Pancreas (tissue), 10 donors: ENCODE measurements at regions not wholly inside any gene's neighbourhood (a gene's known extent, or its start where the extent isn't known, plus 50 kb on each side); places are given as distances from the start of the nearest gene placed in this dataset.
A peak's percentile ranks its signal among the peaks of the same experiment; 100 is the strongest.

Source experiments
- ATAC-seq, 4 donors: fragments of 200-7000 bp; cut with Tn5 transposase; one replicate each; pipeline versions ENCODE4 v1.8.0 to v1.9.1; 2020; ENCODE audit warnings: mild to moderate bottlenecking in 4 of 4, moderate library complexity in 4 of 4
- DNase-seq, 6 donors: peaks; one replicate each; pipeline ENCODE4 v3.0.0-alpha.2; 2020
- FAIRE-seq: peaks from 2 replicates; lab custom pipeline; 2012; peaks lifted over from hg19 to GRCh38; lab: Jason Lieb, UNC
- H3K27ac ChIP-seq, 4 donors: fragments of 200-600 bp; sonication (generic); 1 replicate in 3 of 4; 2 replicates in 1 of 4; pipeline versions ENCODE4 v1.5.0 to v1.8.0; 2020
- H3K27me3 ChIP-seq, 4 donors: fragments of 200-600 bp; one replicate each; pipeline ENCODE4 v1.8.0; 2021
- H3K36me3 ChIP-seq, 3 donors: fragments of 200-600 bp; sonication (generic) in 1 of 3; one replicate each; pipeline versions ENCODE4 v1.5.0 to v1.8.0; 2020 to 2021
- H3K4me1 ChIP-seq, 3 donors: fragments of 200-600 bp; one replicate each; pipeline ENCODE4 v1.8.0; 2021
- H3K4me3 ChIP-seq, 4 donors: fragments of 200-600 bp; sonication (generic) in 2 of 4; one replicate each; pipeline versions ENCODE4 v1.5.0 to v1.8.0; 2020 to 2021
- H3K9me3 ChIP-seq, 4 donors: fragments of 200-600 bp; one replicate each; pipeline ENCODE4 v1.8.0; 2021
- WGBS, 2 donors: extraction: QIAGEN DNeasy Blood & Tissue Kit; methylation state at CpG; one replicate each; pipeline ENCODE4 v1.1.7; 2013; 5-methylcytosine and 5-hydroxymethylcytosine counted together
- intact Hi-C, 3 donors: fragments of 100-400 bp; cut with DNase I; formaldehyde crosslinking; loops; one replicate each; pipeline versions ENCODE4 v1.11.1 to v1.14.2; 2022
- TF ChIP-seq, protein P1 (sequence below), 4 donors: fragments of 200-600 bp; sonication (generic) in 3 of 4; IDR thresholded peaks; one replicate each; pipeline versions ENCODE4 v1.5.0 to v1.8.0; 2021; ENCODE audit warnings: antibody characterized with exemption in 4 of 4
- donor health status: healthy with polysubstance abuse.
- donor health status: DM: no; HTN: no; CAD: no; lungs with moderate emphysema.
- donor health status: DM: no; HTN: no; CAD: no.
- donor health status: control.
- donor health status: control.
- donor health status: Bipolar disorder and iron deficiency.
- donor health status: DM: yes; HTN: yes; CAD: no.
- donor health status: DM: no; HTN: no; CAD: no.
- donor health status: DM: no; HTN: no; CAD: no.
- donor health status: DM: yes; HTN: yes; CAD: no.

DNA sequence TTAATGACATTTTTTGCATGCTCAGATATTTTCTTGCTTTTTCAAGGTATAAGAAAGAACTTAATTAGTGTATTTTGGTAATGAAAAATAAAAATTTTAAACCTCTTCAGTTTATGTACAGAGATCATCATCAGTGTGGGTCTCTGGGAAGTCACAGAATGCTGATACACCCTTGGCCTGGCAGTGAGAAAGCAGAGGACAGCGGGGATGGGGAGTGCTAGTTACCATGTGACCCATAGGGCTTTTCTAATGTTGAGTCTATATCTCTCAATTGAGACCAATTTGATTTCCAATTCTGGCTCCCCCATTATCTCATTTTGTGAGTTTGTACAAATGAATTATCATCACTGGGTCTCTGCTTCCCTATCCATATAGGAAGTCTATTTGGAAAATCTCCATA is 305.7 kb downstream of the CYRIA start:
- no peaks in the 10 kb centered on the region for H3K9me3 ChIP-seq
- TF ChIP-seq, protein P1, sequence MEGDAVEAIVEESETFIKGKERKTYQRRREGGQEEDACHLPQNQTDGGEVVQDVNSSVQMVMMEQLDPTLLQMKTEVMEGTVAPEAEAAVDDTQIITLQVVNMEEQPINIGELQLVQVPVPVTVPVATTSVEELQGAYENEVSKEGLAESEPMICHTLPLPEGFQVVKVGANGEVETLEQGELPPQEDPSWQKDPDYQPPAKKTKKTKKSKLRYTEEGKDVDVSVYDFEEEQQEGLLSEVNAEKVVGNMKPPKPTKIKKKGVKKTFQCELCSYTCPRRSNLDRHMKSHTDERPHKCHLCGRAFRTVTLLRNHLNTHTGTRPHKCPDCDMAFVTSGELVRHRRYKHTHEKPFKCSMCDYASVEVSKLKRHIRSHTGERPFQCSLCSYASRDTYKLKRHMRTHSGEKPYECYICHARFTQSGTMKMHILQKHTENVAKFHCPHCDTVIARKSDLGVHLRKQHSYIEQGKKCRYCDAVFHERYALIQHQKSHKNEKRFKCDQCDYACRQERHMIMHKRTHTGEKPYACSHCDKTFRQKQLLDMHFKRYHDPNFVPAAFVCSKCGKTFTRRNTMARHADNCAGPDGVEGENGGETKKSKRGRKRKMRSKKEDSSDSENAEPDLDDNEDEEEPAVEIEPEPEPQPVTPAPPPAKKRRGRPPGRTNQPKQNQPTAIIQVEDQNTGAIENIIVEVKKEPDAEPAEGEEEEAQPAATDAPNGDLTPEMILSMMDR (IDR thresholded peaks at IDR 0.05), result no peak
- ATAC-seq, result no peak
- no peaks in the 10 kb centered on the region for H3K4me1 ChIP-seq
- WGBS, 2 donors, result 93 to 95% methylated on average over 1 of the region's 1 CpG
- H3K36me3 ChIP-seq, result no peaks in the 10 kb centered on the region
- H3K27me3 ChIP-seq, result no peaks in the 10 kb centered on the region
- no peak for DNase-seq
- no peak overlapping the region for H3K27ac ChIP-seq
- FAIRE-seq, result no peak
- H3K4me3 ChIP-seq, result no peak overlapping the region
- intact Hi-C loops, result no loop called here

DNA sequence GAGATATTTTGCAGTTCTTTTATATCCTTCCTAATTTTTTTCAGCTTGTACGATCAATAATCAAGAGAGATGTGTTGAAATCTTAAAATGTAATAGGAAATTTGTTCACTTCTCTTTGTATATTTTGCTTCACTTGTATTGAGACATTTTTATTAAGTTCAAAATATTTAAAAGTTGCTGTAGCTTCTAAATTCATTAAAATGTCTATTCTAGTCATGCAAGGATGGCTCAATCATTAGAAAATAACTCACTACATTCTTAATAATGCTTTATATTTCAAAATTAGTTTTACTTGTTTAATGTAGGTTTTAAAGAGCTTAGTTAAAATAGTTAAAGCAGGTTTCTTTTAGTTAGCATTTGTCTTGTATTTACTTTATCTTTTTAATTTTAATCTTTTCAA is 308.4 kb downstream of the CYRIA start:
- Histone ChIP-seq H3K36me3 (no peaks in the 10 kb centered on the region), H3K4me3 (no peak overlapping the region), H3K4me1 (no peaks in the 10 kb centered on the region), H3K27me3 (no peaks in the 10 kb centered on the region), H3K9me3 (no peaks in the 10 kb centered on the region), H3K27ac (no peak overlapping the region)
- WGBS, 2 donors, result 85 to 98% methylated on average over 1 of the region's 1 CpG
- FAIRE-seq (peak; percentile 74), DNase-seq (no peak), ATAC-seq (no peak)
- TF ChIP-seq, protein P1 (IDR thresholded peaks at IDR 0.05), result no peak
- intact Hi-C loops, result no loop called here

DNA sequence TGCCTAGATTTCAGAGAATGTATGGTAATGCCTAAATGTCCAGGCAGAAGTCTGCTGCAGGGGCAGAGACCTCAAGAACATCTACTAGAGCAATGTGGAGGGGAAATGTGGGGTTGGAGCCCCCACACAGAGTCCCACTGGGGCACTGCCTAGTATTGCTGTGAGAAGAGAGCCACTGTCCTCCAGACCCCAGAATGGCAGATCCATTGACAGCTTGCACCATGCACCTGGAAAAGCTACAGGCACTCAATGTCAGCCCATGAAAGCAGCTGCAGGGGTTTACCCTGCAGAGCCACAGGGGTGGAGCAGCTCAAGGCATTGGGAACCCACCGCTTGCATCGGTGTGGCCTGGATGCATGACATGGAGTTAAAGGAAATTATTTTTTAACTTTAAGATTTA is 314.1 kb downstream of the CYRIA start:
- FAIRE-seq (no peak), DNase-seq (no peak), ATAC-seq (no peak)
- Histone ChIP-seq H3K9me3 (no peaks in the 10 kb centered on the region), H3K27me3 (no peaks in the 10 kb centered on the region), H3K4me1 (no peaks in the 10 kb centered on the region), H3K4me3 (no peak overlapping the region), H3K36me3 (no peaks in the 10 kb centered on the region), H3K27ac (no peak overlapping the region)
- TF ChIP-seq, protein P1 (IDR thresholded peaks at IDR 0.05), result no peak
- WGBS, 2 donors, result 97 to 100% methylated on average over 2 of the region's 2 CpGs
- intact Hi-C loops, result no loop called here

DNA sequence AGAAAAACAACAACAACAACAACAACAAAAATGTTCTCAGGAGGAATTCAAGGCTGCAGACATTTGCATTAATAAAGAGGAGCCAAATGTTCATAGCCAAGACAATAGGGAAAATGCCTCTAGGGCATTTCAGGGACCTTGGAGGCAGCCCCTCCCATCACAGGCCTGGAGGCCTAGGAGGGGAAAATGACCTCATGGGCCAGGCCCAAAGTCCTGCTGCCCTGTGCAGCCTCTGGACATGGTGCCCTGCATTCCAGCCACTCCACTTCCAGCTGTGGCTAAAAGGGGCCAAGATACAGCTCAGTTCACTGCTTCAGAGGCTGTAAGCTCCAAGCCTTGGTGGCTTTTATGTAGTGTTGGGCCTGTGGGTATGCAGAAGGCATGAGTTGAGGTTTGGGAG is 314.5 kb downstream of the CYRIA start:
- H3K4me3 ChIP-seq, result no peak overlapping the region
- no peaks in the 10 kb centered on the region for H3K36me3 ChIP-seq
- ATAC-seq (no peak), FAIRE-seq (no peak), DNase-seq (no peak)
- H3K27me3 ChIP-seq, result no peaks in the 10 kb centered on the region
- H3K9me3 ChIP-seq, result no peaks in the 10 kb centered on the region
- no peaks in the 10 kb centered on the region for H3K4me1 ChIP-seq
- TF ChIP-seq, protein P1 (IDR thresholded peaks at IDR 0.05), result no peak
- intact Hi-C loops, result no loop called here
- H3K27ac ChIP-seq, result no peak overlapping the region

DNA sequence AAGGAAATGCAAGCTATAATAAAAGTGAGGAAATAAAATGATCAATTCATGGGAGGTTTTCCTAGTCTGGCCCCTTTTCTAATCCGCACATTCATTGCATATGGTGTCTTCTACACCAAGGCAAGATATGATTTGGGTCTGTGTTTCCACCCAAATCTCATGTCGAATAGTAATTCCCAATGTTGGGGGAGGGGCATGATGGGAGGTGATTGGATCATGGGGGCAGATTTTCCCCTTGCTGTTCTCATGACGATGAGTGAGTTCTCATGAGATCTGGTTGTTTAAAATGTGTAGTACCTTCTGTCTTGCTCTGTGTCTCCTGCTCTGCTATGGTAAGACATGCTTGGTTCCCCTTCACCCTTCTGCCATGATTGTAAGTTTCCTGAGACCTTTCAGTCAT is 315.4 kb downstream of the CYRIA start:
- 54 to 58% methylated on average over 3 of the region's 3 CpGs for WGBS, 2 donors
- Histone ChIP-seq H3K27me3 (no peaks in the 10 kb centered on the region), H3K36me3 (no peaks in the 10 kb centered on the region), H3K9me3 (no peaks in the 10 kb centered on the region), H3K4me3 (no peak overlapping the region), H3K4me1 (no peaks in the 10 kb centered on the region), H3K27ac (no peak overlapping the region)
- DNase-seq, result no peak
- TF ChIP-seq, protein P1 (IDR thresholded peaks at IDR 0.05), result no peak
- FAIRE-seq, result no peak
- no peak for ATAC-seq
- intact Hi-C loops, result no loop called here
